ENCODE measurements at regions not wholly inside any gene's neighbourhood (a gene's known extent, or its start where the extent isn't known, plus 50 kb on each side); places are given as distances from the start of the nearest gene placed in this dataset.

GRCh38 chr4:161273607-161274006 lies 890.2 kb downstream of the FSTL5 start:
- no peak overlapping the region for H3K27ac ChIP-seq
- H3K27me3 ChIP-seq: no peaks in the 10 kb centered on the region
- DNase-seq: no peak
- H3K9me3 ChIP-seq: peaks cover 0 to 7% (median 0%) of the 10 kb centered on the region in 4 donors
- H3K4me1 ChIP-seq: no peaks in the 10 kb centered on the region
- no peak overlapping the region for H3K4me3 ChIP-seq
- TF ChIP-seq POLR2AphosphoS5 (IDR thresholded peaks at IDR 0.05): no peak
- TF ChIP-seq CTCF (IDR thresholded peaks at IDR 0.05): no peak
- TF ChIP-seq EP300 (IDR thresholded peaks at IDR 0.05): no peak
- no peak for TF ChIP-seq POLR2A (IDR thresholded peaks at IDR 0.05)
- no peak for ATAC-seq (ENCODE audit: low FRiP score in 2 of 2)
- 89 to 94% methylated on average over 2 of the region's 2 CpGs for WGBS, 2 donors
- H3K36me3 ChIP-seq: no peaks in the 10 kb centered on the region

- WGBS, 2 donors: 67 to 69% methylated on average over 1 of the region's 1 CpG
- Histone ChIP-seq H3K4me1 (no peaks in the 10 kb centered on the region), H3K9me3 (peaks cover 13 to 19% (median 14%) of the 10 kb centered on the region in 4 donors), H3K27me3 (no peaks in the 10 kb centered on the region), H3K27ac (no peak overlapping the region), H3K36me3 (no peaks in the 10 kb centered on the region), H3K4me3 (no peak overlapping the region)
- no peak for TF ChIP-seq POLR2AphosphoS5 (IDR thresholded peaks at IDR 0.05)
- TF ChIP-seq CTCF (IDR thresholded peaks at IDR 0.05): no peak
- TF ChIP-seq EP300 (IDR thresholded peaks at IDR 0.05): no peak
- ATAC-seq (ENCODE audit: low FRiP score in 2 of 2) (no peak), DNase-seq (no peak)
Measured at GRCh38 chr4:161260819-161261218, 903.0 kb downstream of the FSTL5 start.

DNA sequence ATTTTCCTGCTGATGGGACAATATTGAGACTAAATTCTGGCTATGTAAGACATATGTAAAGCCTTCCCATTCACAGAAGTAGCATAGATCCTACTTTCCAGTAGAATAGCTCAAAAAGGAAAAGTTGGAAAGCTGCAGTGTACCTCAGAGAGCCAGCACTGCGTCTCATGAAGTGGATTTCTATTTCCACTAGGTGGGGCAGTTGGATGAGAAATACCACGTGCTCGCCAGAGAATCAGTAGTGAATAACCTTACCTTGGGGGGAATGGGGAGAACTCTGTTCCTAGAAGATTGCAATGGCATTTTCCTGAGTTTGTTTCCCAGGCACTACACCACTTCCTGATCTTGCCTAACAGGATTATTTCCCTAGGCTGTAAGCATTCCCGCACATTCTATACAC lies 907.1 kb downstream of the FSTL5 start:
- Histone ChIP-seq H3K9me3 (peaks cover 19 to 34% (median 22%) of the 10 kb centered on the region in 4 donors), H3K4me3 (no peak overlapping the region), H3K36me3 (no peaks in the 10 kb centered on the region), H3K4me1 (no peaks in the 10 kb centered on the region), H3K27me3 (no peaks in the 10 kb centered on the region), H3K27ac (no peak overlapping the region)
- WGBS, 2 donors: 89 to 90% methylated on average over 4 of the region's 4 CpGs
- no peak for DNase-seq
- ATAC-seq (ENCODE audit: low FRiP score in 2 of 2): no peak
- TF ChIP-seq POLR2A (IDR thresholded peaks at IDR 0.05) (no peak), EP300 (IDR thresholded peaks at IDR 0.05) (no peak), POLR2AphosphoS5 (IDR thresholded peaks at IDR 0.05) (no peak), CTCF (IDR thresholded peaks at IDR 0.05) (no peak)

DNA sequence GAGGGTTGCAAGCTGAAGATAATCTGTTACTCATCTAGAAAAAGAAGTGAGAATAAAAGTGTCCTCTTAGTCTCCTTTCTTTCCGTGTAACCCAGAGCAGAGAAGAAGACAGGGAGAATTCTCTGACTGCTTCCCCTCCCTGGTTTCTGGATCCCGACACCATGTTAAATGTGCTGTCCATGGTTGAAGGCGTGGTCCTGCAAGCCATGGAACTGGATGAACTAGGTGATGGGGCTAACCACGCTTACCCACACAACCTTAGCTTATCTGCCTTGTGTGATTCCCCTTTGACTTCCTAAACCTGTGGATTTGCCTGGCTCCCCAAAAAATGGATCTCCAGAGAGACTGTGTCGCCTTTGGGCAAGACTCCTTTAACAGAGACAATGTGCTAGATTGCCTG lies 907.6 kb downstream of the FSTL5 start:
- H3K27ac ChIP-seq: no peak overlapping the region
- ATAC-seq (ENCODE audit: low FRiP score in 2 of 2) (no peak), DNase-seq (no peak)
- H3K36me3 ChIP-seq: no peaks in the 10 kb centered on the region
- WGBS, 2 donors: 74 to 84% methylated on average over 5 of the region's 5 CpGs
- H3K9me3 ChIP-seq: peaks cover 19 to 34% (median 22%) of the 10 kb centered on the region in 4 donors
- H3K4me3 ChIP-seq: no peak overlapping the region
- no peaks in the 10 kb centered on the region for H3K27me3 ChIP-seq
- TF ChIP-seq CTCF (IDR thresholded peaks at IDR 0.05): no peak
- TF ChIP-seq POLR2A (IDR thresholded peaks at IDR 0.05): no peak
- TF ChIP-seq POLR2AphosphoS5 (IDR thresholded peaks at IDR 0.05): no peak
- TF ChIP-seq EP300 (IDR thresholded peaks at IDR 0.05): no peak
- H3K4me1 ChIP-seq: no peaks in the 10 kb centered on the region

GRCh38 chr4:161254375-161254774 lies 909.4 kb downstream of the FSTL5 start:
- Histone ChIP-seq H3K27me3 (no peaks in the 10 kb centered on the region), H3K36me3 (no peaks in the 10 kb centered on the region), H3K4me3 (no peak overlapping the region), H3K9me3 (peaks cover 19 to 36% (median 22%) of the 10 kb centered on the region in 4 donors), H3K27ac (no peak overlapping the region), H3K4me1 (no peaks in the 10 kb centered on the region)
- ATAC-seq (ENCODE audit: low FRiP score in 2 of 2): no peak
- TF ChIP-seq EP300 (IDR thresholded peaks at IDR 0.05): no peak
- no peak for TF ChIP-seq POLR2AphosphoS5 (IDR thresholded peaks at IDR 0.05)
- no peak for TF ChIP-seq CTCF (IDR thresholded peaks at IDR 0.05)
- TF ChIP-seq POLR2A (IDR thresholded peaks at IDR 0.05): no peak
- 81 to 85% methylated on average over 3 of the region's 3 CpGs for WGBS, 2 donors
- DNase-seq: no peak
